T-helper 1 cell (primary cell): ENCODE measurements at regions not wholly inside any gene's neighbourhood (a gene's known extent, or its start where the extent isn't known, plus 50 kb on each side); places are given as distances from the start of the nearest gene placed in this dataset.
A peak's percentile ranks its signal among the peaks of the same experiment; 100 is the strongest.
"Not testable (repeated sequence)": the region's sequence is repeated elsewhere in the genome, so short reads cannot be mapped to it uniquely, and the experiment has no call there.

Experiments used
- DNase-seq, 5 donors: peaks; one replicate each; pipeline ENCODE4 v3.0.0-alpha.2; 2012 to 2020

DNA sequence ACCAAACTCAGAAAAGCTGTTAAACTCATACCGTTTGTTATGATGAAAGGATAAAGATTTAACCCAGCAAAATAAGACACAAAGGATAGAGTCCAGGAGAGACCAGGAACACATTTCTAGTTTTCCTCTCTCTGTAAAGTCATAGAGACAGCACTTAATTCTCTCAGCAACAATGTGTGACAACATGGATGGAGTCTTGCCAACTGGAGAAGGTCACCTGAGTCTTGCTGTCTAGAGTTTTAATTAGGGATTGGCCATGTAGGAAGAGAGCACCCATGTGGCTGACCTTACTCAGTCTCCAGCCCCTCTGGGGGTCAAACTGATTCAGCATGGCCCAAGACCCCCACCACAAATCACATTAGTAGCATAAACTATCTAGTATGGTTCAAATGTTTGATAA is 151.0 kb upstream of the ATF7IP start:
- DNase-seq: no peak

GRCh38 chr12:14215949-14216348 is 149.5 kb upstream of the ATF7IP start:
- DNase-seq: not testable (repeated sequence)

GRCh38 chr12:14216405-14217294 is 148.8 kb upstream of the ATF7IP start:
- DNase-seq: peak in 1 of 5 donors; percentile 16

DNA sequence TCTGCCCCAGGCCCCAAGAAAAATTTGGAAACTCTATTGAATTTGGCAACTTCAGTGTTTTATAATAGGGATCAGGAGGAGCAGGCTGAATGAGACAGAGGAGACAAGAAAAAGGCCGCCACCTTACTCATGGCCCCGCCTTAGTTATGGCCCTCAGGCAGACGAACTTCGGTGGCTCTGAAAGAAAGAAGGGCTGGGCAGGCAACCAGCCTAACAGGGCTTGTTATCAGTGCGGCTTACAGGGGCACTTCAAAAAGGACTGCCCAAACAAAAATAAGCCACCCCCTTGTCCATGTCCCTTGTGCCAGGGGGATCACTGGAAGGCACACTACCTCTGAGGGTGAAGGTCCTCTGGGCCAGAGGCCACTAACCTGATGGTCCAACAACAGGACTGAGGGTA is 146.3 kb upstream of the ATF7IP start:
- DNase-seq: no peak

- not testable (repeated sequence) for DNase-seq
Measured at GRCh38 chr12:14219670-14220069, 145.8 kb upstream of the ATF7IP start.

GRCh38 chr12:14225064-14225463 is 140.4 kb upstream of the ATF7IP start:
- DNase-seq: no peak

DNA sequence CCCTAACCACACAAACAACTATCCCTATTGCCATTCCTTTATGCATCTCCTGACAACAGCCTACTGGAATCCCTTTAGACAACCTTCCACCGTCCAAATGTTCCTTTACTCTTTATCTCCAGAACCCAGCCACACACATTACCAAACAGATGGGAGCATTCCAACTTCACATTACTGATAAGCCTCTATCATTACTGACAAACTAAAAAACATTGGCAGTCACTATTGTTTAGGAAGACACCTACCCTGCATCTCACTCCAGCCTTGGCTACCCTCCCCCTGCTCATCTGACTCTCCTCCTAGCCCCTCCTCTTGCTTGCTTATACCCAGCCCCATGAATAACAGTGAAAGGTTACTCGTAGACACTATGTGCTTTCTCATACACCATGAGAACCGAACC is 130.3 kb upstream of the ATF7IP start:
- not testable (repeated sequence) for DNase-seq

- not testable (repeated sequence) for DNase-seq
Measured at GRCh38 chr12:14236641-14237040, 128.8 kb upstream of the ATF7IP start.

- no peak for DNase-seq
Measured at GRCh38 chr12:14238221-14238792, 127.2 kb upstream of the ATF7IP start.

DNA sequence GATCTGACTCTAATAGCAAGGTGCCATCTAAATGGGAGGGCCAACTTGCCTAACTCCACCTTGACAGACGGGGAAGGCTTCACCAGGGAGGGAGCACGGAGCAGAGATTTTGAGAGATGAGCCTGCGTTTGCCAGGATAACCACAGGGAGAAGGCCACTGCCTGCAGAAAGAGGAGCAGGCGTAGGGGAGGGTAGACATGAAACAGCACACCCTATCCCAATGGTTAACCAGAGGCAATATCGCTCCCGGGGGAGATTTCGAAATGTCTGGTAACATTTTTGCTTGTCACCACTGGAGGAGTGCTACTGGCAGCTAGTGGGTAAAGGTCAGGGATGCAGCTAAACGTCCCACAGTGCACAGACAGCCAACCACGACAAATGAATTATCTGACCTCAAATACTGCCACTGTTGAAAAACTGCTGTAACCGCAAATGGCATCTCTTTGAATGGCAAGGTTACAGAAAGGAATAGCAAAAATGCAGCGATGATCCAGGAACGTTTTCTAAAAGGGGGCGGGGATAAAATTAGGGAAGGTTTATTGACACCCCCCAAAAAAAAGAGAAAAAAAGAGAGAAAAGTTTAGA is 126.0 kb upstream of the ATF7IP start:
- peak in 1 of 5 donors; percentile 49 for DNase-seq

DNA sequence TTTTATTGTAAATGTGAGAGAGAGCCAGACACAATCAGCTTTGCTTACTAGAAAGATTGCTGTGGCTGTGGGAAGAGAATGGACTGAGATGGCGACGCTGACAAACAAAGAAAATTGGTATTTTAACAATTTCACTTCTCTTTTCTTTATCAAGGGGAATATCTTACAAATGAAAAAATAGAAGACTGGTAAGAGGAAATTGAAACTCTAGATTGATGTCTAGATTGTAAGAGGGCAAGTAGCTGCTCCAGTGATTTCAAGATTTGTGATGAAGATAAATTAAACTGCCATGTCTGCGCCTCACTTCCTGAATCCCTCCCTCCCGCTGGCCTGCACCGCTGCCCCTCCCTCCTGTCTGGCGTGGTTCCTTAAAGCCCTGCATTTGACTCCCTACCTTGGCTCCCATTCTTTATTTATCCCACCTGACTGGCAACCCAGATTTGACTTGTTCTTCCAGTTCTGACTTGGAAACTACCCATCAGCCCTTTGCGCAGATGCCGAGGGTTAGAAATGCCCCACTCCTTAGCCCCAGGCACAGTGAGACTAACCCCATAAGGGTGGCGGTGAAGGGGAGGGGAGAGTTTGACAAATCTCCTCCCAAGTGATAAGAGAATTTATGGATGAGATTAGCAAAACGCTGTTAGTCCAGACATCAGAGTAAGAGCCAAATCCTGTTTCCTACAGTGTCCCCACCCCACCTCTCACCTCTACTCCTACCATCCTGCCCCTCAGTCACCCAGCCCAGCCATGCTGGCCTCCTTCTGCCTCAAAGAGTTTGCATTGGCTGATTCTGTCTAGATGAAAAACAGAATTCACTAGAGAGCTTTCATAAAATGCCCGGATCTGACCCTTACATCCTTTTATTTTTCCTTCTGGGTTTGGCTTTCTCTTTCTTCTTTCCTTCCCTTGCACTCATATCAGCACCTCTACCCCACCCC is 125.3 kb upstream of the ATF7IP start:
- peak in 1 of 5 donors; percentile 13 for DNase-seq

GRCh38 chr12:14240873-14241220 is 124.6 kb upstream of the ATF7IP start:
- no peak for DNase-seq

DNA sequence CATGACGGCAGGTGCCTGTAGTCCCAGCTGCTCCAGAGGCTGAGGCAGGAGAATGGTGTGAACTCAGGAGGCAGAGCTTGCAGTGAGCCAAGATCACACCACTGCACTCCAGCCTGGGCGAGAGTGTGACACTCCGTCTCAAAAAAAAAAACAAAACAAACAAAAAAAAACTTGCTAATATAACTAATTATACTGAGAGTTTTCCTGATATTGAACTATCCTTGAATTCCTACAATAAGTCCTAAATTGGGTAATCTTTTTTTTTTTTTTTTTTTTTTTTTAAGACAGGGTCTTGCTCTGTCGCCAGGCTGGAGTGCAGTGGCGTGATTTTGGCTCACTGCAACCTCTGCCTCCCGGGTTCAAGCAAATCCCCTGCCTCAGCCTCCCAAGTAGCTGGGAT is 122.7 kb upstream of the ATF7IP start:
- DNase-seq: not testable (repeated sequence)

DNA sequence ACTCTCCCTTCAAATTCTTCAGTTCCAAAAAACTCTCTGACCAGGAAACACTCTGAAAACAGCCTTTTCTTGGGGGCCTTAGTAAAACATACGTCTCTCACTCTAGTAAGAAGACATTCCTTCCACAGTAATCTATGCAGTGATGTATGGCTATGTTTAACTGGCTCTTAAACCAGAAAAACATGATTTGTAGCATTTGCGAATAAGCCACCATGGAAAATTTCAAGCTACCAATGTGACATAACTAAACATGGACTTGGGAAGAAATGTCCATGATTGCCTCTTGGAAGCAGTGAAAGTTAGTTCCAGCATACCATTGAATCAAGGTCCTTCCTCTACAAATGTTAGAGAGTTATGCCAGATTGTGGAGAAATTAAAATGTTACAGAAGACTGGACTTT is 121.5 kb upstream of the ATF7IP start:
- DNase-seq: no peak

DNA sequence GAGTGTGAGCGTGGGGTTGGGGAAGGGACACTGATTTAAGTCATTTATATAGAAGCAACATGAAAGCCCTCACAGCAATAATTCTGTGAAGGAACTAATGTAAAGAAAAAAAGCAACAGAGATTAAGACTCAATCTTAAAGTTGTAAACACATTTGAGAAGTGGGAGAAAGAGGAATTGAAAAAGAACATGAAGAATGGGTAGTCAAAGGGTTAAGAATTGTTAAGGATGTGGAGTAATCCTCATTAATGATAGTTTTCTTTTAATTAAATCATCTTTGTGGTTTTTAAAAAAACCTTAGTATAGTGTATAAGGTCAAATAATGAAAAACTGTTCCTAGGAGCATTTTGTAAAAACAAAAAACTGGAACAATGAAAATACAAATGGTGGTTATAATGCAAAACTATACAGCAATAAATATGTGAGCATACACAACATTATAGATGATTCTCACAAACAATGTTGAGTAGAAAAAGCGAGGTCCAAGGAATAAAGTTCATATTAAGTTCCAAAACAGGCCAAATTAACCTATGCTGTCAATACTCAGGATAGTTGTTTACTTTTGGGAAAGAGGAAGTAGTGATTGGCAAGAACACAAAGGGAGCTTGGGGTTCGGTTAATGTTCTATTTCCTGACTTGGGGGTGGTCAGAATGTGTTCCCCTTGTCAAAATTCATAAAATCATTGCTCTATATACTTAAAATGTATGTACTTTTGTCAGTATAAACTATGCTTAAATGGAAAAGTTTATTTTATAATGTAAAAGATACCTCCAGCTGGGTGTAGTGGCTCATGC is 120.4 kb upstream of the ATF7IP start:
- DNase-seq: no peak

GRCh38 chr12:14247166-14247565 is 118.3 kb upstream of the ATF7IP start:
- DNase-seq: no peak

DNA sequence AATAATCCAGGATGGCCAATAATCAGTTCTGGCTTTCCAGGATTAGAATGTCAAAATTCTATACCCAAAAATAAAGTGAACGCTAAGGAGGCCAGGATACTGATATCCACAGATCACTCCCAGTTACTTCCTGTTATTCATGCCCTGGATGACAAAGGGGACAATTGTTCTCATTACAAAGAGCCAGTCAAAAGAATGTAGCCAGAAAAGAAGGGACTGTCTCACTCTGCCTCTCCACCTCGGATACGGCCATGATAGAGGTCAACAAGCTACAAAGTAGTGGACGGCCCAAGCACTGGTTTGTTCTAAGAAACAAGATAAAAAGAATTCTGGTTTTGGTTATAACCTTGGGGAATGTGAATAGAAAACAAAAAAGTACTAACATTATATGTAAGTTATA is 116.1 kb upstream of the ATF7IP start:
- no peak for DNase-seq

GRCh38 chr12:14252697-14253096 is 112.8 kb upstream of the ATF7IP start:
- DNase-seq: no peak

DNA sequence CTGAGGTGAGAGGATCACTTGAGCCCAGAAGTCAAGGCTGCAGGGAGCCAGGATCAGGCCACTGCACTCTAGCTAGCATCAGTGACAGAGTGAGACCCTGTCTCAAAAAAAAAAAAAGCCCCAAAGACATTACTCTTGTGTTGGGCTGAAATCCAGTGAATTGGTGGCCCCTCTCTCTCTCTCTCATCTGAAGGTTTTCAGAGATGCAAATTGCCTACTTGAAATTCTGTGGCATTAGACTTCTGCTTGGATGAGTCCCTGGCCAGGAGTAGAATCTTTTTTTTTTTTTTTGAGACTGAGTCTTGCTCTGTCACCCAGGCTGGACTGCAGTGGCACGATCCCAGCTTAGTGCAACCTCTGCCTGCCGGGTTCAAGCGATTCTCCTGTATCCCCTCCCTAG is 112.0 kb upstream of the ATF7IP start:
- DNase-seq: no peak

- no peak for DNase-seq
Measured at GRCh38 chr12:14254781-14255180, 110.7 kb upstream of the ATF7IP start.

DNA sequence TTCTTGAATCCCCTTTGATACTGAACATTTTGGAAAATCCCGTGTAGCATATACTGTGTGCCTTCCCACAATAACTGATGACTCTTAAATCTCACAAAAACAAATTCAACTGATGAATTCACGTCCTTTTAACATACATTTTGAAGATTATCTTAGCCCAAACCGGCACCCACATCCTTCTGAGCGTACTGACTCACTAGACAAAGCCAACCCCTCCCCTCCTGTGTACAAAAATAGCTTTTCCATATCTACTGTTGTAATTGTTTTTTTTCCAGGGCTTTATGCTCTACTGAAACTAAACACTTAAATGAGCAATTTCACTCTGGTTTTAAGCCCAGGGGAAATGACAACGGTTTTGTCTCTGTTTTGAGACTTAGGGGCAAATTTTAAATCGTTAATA is 109.4 kb upstream of the ATF7IP start:
- peak in 4 of 5 donors; percentile 15 to 77 (median 26) for DNase-seq

DNA sequence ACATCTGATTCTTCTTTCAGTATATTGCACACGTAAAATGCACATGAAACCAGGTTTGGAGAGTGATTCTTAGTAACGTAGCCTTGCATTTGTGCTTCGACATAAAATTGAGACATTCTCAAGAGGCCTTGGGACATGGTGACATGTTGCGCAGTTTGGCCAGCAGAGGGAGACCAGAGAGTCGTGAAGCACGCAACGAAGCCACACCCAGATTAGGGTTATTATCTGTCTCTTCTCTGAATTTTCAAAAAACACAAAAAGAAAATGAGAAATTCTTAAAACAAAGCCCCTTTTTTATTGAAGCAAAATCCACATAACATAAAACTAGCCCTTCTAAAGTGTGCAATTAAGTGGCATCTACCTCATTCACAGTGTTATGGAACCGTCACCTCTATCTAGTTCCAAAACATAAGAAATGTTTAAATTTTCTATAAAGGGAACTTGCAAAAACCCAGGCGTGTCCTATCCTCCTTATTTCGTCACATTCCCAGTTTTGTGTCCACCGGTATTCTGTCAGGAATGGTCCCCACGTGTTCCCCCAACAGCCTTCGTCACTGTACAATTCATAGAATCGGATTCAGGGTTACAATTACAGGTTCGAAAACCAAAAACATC is 108.8 kb upstream of the ATF7IP start:
- peak; percentile 48 to 87 (median 58) for DNase-seq
